Stimulated activated CD8-positive, alpha-beta memory T cell treated with anti-CD3 and anti-CD28 coated beads, Interleukin-2, amount 100 ng/mL, for 1 hour (primary cell): ENCODE measurements at regions not wholly inside any gene's neighbourhood (a gene's known extent, or its start where the extent isn't known, plus 50 kb on each side); places are given as distances from the start of the nearest gene placed in this dataset.
"Not testable (repeated sequence)": the region's sequence is repeated elsewhere in the genome, so short reads cannot be mapped to it uniquely, and the experiment has no call there.

Experiments
- DNase-seq, 2 donors: peaks; one replicate each; pipeline ENCODE4 v3.0.0-alpha.2; 2020; ENCODE audit warnings: low read depth in 2 of 2

GRCh38 chr13:90585392-90585791, 762.1 kb upstream of the MIR17HG start:
- DNase-seq, result no peak

- no peak for DNase-seq
Observed at GRCh38 chr13:90591260-90591926, 756.1 kb upstream of the MIR17HG start.

GRCh38 chr13:90591927-90592268, 755.6 kb upstream of the MIR17HG start:
- no peak for DNase-seq

- no peak for DNase-seq
Observed at GRCh38 chr13:90592943-90593342, 754.5 kb upstream of the MIR17HG start.

GRCh38 chr13:90594681-90595080, 752.8 kb upstream of the MIR17HG start:
- DNase-seq, result no peak

GRCh38 chr13:90605664-90606063, 741.8 kb upstream of the MIR17HG start:
- no peak for DNase-seq

GRCh38 chr13:90606921-90607320, 740.6 kb upstream of the MIR17HG start:
- DNase-seq, result not testable (repeated sequence)

- DNase-seq, result no peak
Observed at GRCh38 chr13:90612391-90612790, 735.1 kb upstream of the MIR17HG start.

- DNase-seq, result no peak
Observed at GRCh38 chr13:90613076-90613795, 734.3 kb upstream of the MIR17HG start.

GRCh38 chr13:90615236-90615635, 732.3 kb upstream of the MIR17HG start:
- no peak for DNase-seq

GRCh38 chr13:90615767-90616166, 731.7 kb upstream of the MIR17HG start:
- DNase-seq, result no peak

- no peak for DNase-seq
Observed at GRCh38 chr13:90618133-90618532, 729.4 kb upstream of the MIR17HG start.

GRCh38 chr13:90622541-90622940, 724.9 kb upstream of the MIR17HG start:
- no peak for DNase-seq

GRCh38 chr13:90623318-90624011, 724.0 kb upstream of the MIR17HG start:
- DNase-seq, result no peak

- no peak for DNase-seq
Observed at GRCh38 chr13:90627813-90628212, 719.7 kb upstream of the MIR17HG start.

GRCh38 chr13:90628471-90628870, 719.0 kb upstream of the MIR17HG start:
- DNase-seq, result no peak

GRCh38 chr13:90630716-90631115, 716.8 kb upstream of the MIR17HG start:
- DNase-seq, result no peak

- DNase-seq, result no peak
Observed at GRCh38 chr13:90632184-90632583, 715.3 kb upstream of the MIR17HG start.

- no peak for DNase-seq
Observed at GRCh38 chr13:90633849-90634248, 713.6 kb upstream of the MIR17HG start.

GRCh38 chr13:90640976-90641375, 706.5 kb upstream of the MIR17HG start:
- DNase-seq, result no peak

- DNase-seq, result no peak
Observed at GRCh38 chr13:90641884-90642283, 705.6 kb upstream of the MIR17HG start.

- no peak for DNase-seq
Observed at GRCh38 chr13:90645582-90645981, 701.9 kb upstream of the MIR17HG start.

- DNase-seq, result no peak
Observed at GRCh38 chr13:90648497-90648896, 699.0 kb upstream of the MIR17HG start.
